Neural crest cell (in vitro differentiated cells): ENCODE measurements at regions not wholly inside any gene's neighbourhood (a gene's known extent, or its start where the extent isn't known, plus 50 kb on each side); places are given as distances from the start of the nearest gene placed in this dataset.

Experiments
- DNase-seq: peaks from one replicate; pipeline ENCODE4 v3.0.0; 2021; ENCODE audit warnings: low read depth, mixed read lengths, low spot score
- H3K27ac Mint-ChIP-seq: one replicate; pipeline ENCODE4 v1.8.0; 2021; ENCODE audit warnings: mild to moderate bottlenecking, mixed read lengths; ENCODE audit not compliant: unreplicated experiment
- H3K27me3 Mint-ChIP-seq: 2 replicates; pipeline ENCODE4 v1.8.0; 2021; ENCODE audit warnings: low read depth, mild to moderate bottlenecking, mixed read lengths
- H3K36me3 Mint-ChIP-seq: 2 replicates; pipeline ENCODE4 v1.8.0; 2021; ENCODE audit warnings: low read depth, mild to moderate bottlenecking, mixed read lengths
- H3K4me1 Mint-ChIP-seq: 2 replicates; pipeline ENCODE4 v1.8.0; 2021; ENCODE audit warnings: mixed read lengths
- H3K4me3 Mint-ChIP-seq: one replicate; pipeline ENCODE4 v1.8.0; 2021; ENCODE audit warnings: mild to moderate bottlenecking, mixed read lengths
- H3K9me3 Mint-ChIP-seq: 2 replicates; pipeline ENCODE4 v1.8.0; 2021; ENCODE audit warnings: mixed read lengths
- CTCF ChIP-seq: fragments of 200-600 bp; sonication (generic); conservative IDR thresholded peaks from 2 replicates; pipeline ENCODE4 v1.5.0; 2021; ENCODE audit warnings: antibody characterized with exemption, mild to moderate bottlenecking

GRCh38 chr13:60869225-60869624 is 472.2 kb downstream of the TDRD3 start:
- H3K27ac Mint-ChIP-seq, result no peak overlapping the region
- peaks cover 21% of the 10 kb centered on the region for H3K9me3 Mint-ChIP-seq
- H3K4me3 Mint-ChIP-seq, result no peak overlapping the region
- no peak for DNase-seq
- H3K4me1 Mint-ChIP-seq, result no peaks in the 10 kb centered on the region
- H3K36me3 Mint-ChIP-seq, result no peaks in the 10 kb centered on the region
- H3K27me3 Mint-ChIP-seq, result no peaks in the 10 kb centered on the region
- TF ChIP-seq CTCF, result no peak

GRCh38 chr13:60862036-60862435 is 465.0 kb downstream of the TDRD3 start:
- Mint-ChIP-seq H3K9me3 (peaks cover 13% of the 10 kb centered on the region), H3K36me3 (no peaks in the 10 kb centered on the region), H3K4me1 (no peaks in the 10 kb centered on the region), H3K27me3 (no peaks in the 10 kb centered on the region), H3K4me3 (no peak overlapping the region), H3K27ac (no peak overlapping the region)
- no peak for DNase-seq
- TF ChIP-seq CTCF, result no peak

GRCh38 chr13:60857698-60858097 is 460.7 kb downstream of the TDRD3 start:
- Mint-ChIP-seq H3K9me3 (peaks cover 6% of the 10 kb centered on the region), H3K27me3 (no peaks in the 10 kb centered on the region), H3K36me3 (peaks cover 5% of the 10 kb centered on the region), H3K4me1 (no peaks in the 10 kb centered on the region), H3K4me3 (no peak overlapping the region), H3K27ac (no peak overlapping the region)
- DNase-seq, result no peak
- TF ChIP-seq CTCF, result no peak

GRCh38 chr13:60852886-60853285 is 455.9 kb downstream of the TDRD3 start:
- Mint-ChIP-seq H3K27me3 (no peaks in the 10 kb centered on the region), H3K4me3 (no peak overlapping the region), H3K36me3 (peaks cover 5% of the 10 kb centered on the region), H3K27ac (no peak overlapping the region), H3K9me3 (peaks cover 6% of the 10 kb centered on the region), H3K4me1 (no peaks in the 10 kb centered on the region)
- TF ChIP-seq CTCF, result no peak
- DNase-seq, result no peak

GRCh38 chr13:60851378-60851777 is 454.4 kb downstream of the TDRD3 start:
- Mint-ChIP-seq H3K27me3 (no peaks in the 10 kb centered on the region), H3K4me3 (no peak overlapping the region), H3K9me3 (peaks cover 6% of the 10 kb centered on the region), H3K27ac (no peak overlapping the region), H3K4me1 (no peaks in the 10 kb centered on the region), H3K36me3 (peaks cover 5% of the 10 kb centered on the region)
- no peak for DNase-seq
- TF ChIP-seq CTCF, result no peak

GRCh38 chr13:60850526-60850925 is 453.5 kb downstream of the TDRD3 start:
- DNase-seq, result no peak

More at GRCh38 chr13:60850526-60850925, 453.5 kb downstream of the TDRD3 start:
- Mint-ChIP-seq H3K27me3 (no peaks in the 10 kb centered on the region), H3K4me3 (no peak overlapping the region), H3K9me3 (peaks cover 6% of the 10 kb centered on the region), H3K36me3 (peaks cover 5% of the 10 kb centered on the region), H3K27ac (no peak overlapping the region), H3K4me1 (no peaks in the 10 kb centered on the region)
- TF ChIP-seq CTCF, result no peak
